Gastroesophageal sphincter (tissue), 3 donors: ENCODE measurements at regions not wholly inside any gene's neighbourhood (a gene's known extent, or its start where the extent isn't known, plus 50 kb on each side); places are given as distances from the start of the nearest gene placed in this dataset.

Source experiments
- CTCF ChIP-seq, 4 experiments: fragments of 200-600 bp in 2 of 4; fragments of 450-650 bp in 2 of 4; sonication (generic) in 1 of 4; IDR thresholded peaks; one replicate each; pipeline ENCODE4 v1.5.1; 2017 to 2019; ENCODE audit warnings: antibody characterized with exemption in 4 of 4, mild to moderate bottlenecking in 2 of 4, moderate library complexity in 2 of 4
- POLR2A ChIP-seq, 2 donors: fragments of 450-650 bp; IDR thresholded peaks; one replicate each; pipeline ENCODE4 v1.6.1; 2017; ENCODE audit warnings: antibody characterized with exemption in 2 of 2, mild to moderate bottlenecking in 2 of 2, moderate library complexity in 1 of 2

- TF ChIP-seq CTCF (IDR thresholded peaks at IDR 0.05) (no peak), POLR2A (IDR thresholded peaks at IDR 0.05) (no peak)
Measured at GRCh38 chr22:48750282-48750681, 1077.4 kb downstream of the BRD1 start.
